K562 (cell line): ENCODE measurements at regions not wholly inside any gene's neighbourhood (a gene's known extent, or its start where the extent isn't known, plus 50 kb on each side); places are given as distances from the start of the nearest gene placed in this dataset.

Source experiments
- ATAC-seq: fragments of 200-7000 bp; cut with Tn5 transposase; 3 replicates; pipeline ENCODE4 v1.9.1; 2020; ENCODE audit warnings: moderate library complexity
- BruUV-seq: library from RNA; stranded (reverse); fragments of 400-500 nt; replicated peaks from 2 replicates; lab custom pipeline; 2021; lab: Mats Ljungman, UMichigan
- CTCF ChIA-PET: fragments of 300-600 bp; formaldehyde crosslinking; extraction: SDS; loops from one replicate; lab custom pipeline; 2021; ENCODE audit warnings: low intra/inter-chr PET ratio; lab: Yijun Ruan, JAX
- POLR2A ChIA-PET: fragments of 300-600, 350-650 bp; sonication (Branson Sonifier 250); formaldehyde crosslinking; extraction: SDS; loops from one replicate; lab custom pipeline; 2021; ENCODE audit warnings: antibody characterized with exemption, inconsistent platforms; lab: Yijun Ruan, JAX
- DNase-seq, 4 experiments: peaks; one replicate each; pipeline versions ENCODE4 v3.0.0 to v3.0.0-alpha.2; 2011 to 2018; ENCODE audit warnings: low spot score in 3 of 4, mixed read lengths in 3 of 4; ENCODE audit errors: extremely low read depth in 1 of 4
- FAIRE-seq: peaks from 2 replicates; lab custom pipeline; 2011; peaks lifted over from hg19 to GRCh38; lab: Jason Lieb, UNC
- H2AFZ ChIP-seq: 2 replicates; pipeline ENCODE4 v1.6.0; 2011; ENCODE audit warnings: low read depth, low read length, control low read depth, inconsistent platforms
- H3K27ac ChIP-seq: fragments of 200-600 bp; 3 replicates; pipeline ENCODE4 v1.8.0; 2011; ENCODE audit warnings: low read depth, mild to moderate bottlenecking, control low read depth, inconsistent platforms, low read length, moderate library complexity, mixed read lengths; ENCODE audit errors: extremely low read depth
- H3K27me3 ChIP-seq, 2 experiments: fragments of 300-600 bp in 1 of 2; 2 replicates in 1 of 2; 3 replicates in 1 of 2; pipeline versions ENCODE4 v1.6.0 to v1.8.0; 2011; ENCODE audit warnings: inconsistent platforms in 2 of 2, low read length in 2 of 2, mild to moderate bottlenecking in 1 of 2, mixed read lengths in 1 of 2, moderate library complexity in 1 of 2; ENCODE audit not compliant: control insufficient read depth in 2 of 2, insufficient read depth in 2 of 2
- H3K36me3 ChIP-seq: fragments of 300-600 bp; 3 replicates; pipeline ENCODE4 v1.8.0; 2011; ENCODE audit warnings: mild to moderate bottlenecking, low read length, inconsistent platforms; ENCODE audit not compliant: control insufficient read depth, insufficient read depth
- H3K4me1 ChIP-seq, 2 experiments: fragments of 200-600 bp in 1 of 2; replicated peaks in 1 of 2; 2 replicates in 1 of 2; 3 replicates in 1 of 2; pipeline versions ENCODE4 v1.5.1 to v1.8.0; 2011; ENCODE audit warnings: inconsistent platforms in 2 of 2, low read length in 2 of 2, mild to moderate bottlenecking in 1 of 2, mixed read lengths in 1 of 2, moderate library complexity in 1 of 2; ENCODE audit not compliant: control insufficient read depth in 2 of 2, insufficient read depth in 2 of 2
- H3K4me2 ChIP-seq: 2 replicates; pipeline ENCODE4 v1.6.1; 2011; ENCODE audit warnings: low read length, control low read depth, inconsistent platforms, mixed read lengths; ENCODE audit not compliant: insufficient read depth
- H3K4me3 ChIP-seq: fragments of 200-600 bp; sonication (generic), shearing (Covaris generic); 2 replicates; pipeline ENCODE4 v1.5.1; 2016; ENCODE audit warnings: control low read depth, inconsistent platforms
- H3K79me2 ChIP-seq: fragments of 200-600 bp; 3 replicates; pipeline ENCODE4 v1.8.0; 2011; ENCODE audit warnings: low read length, inconsistent platforms; ENCODE audit not compliant: control insufficient read depth, insufficient read depth
- H3K9ac ChIP-seq, 2 experiments: 2 replicates each; pipeline versions ENCODE4 v1.6.0 to v1.6.1; 2011; ENCODE audit warnings: low read depth in 2 of 2, low read length in 2 of 2, control low read depth in 1 of 2, inconsistent platforms in 1 of 2, mild to moderate bottlenecking in 1 of 2, mixed read lengths in 1 of 2; ENCODE audit not compliant: insufficient read depth in 1 of 2
- H3K9me1 ChIP-seq: one replicate; pipeline ENCODE4 v1.6.0; 2011; ENCODE audit warnings: inconsistent platforms, mild to moderate bottlenecking, low read length, moderate library complexity; ENCODE audit not compliant: control insufficient read depth, insufficient read depth
- H3K9me3 ChIP-seq: replicated peaks from 2 replicates; pipeline ENCODE4 v1.5.1; 2011; ENCODE audit warnings: low read depth, low read length, inconsistent platforms; ENCODE audit not compliant: control insufficient read depth, insufficient read depth
- H4K20me1 ChIP-seq: replicated peaks from 2 replicates; pipeline ENCODE4 v1.6.1; 2011; ENCODE audit warnings: low read length, inconsistent platforms, mixed read lengths; ENCODE audit not compliant: control insufficient read depth, insufficient read depth
- L3MBTL2 ChIP-seq: fragments of 450-650 bp; IDR thresholded peaks from 2 replicates; pipeline ENCODE4 v1.6.1; 2016; ENCODE audit warnings: mild to moderate bottlenecking, moderate library complexity
- MED1 ChIP-seq: sonication (generic); formaldehyde crosslinking; IDR thresholded peaks from 2 replicates; pipeline ENCODE4 v1.8.1; 2023; ENCODE audit warnings: missing genetic modification reagents, borderline replicate concordance
- MGA ChIP-seq: fragments of 450-650 bp; IDR thresholded peaks from 2 replicates; pipeline ENCODE4 v1.6.1; 2016; ENCODE audit warnings: mild to moderate bottlenecking, moderate library complexity
- NFYB ChIP-seq: IDR thresholded peaks from 2 replicates; pipeline ENCODE4 v1.6.1; 2011; ENCODE audit warnings: mild to moderate bottlenecking, moderate library complexity; ENCODE audit not compliant: insufficient read length; ENCODE audit errors: extremely low read depth
- NR2C1 ChIP-seq, 2 experiments: fragments of 450-650 bp; IDR thresholded peaks; 2 replicates each; pipeline ENCODE4 v1.6.1; 2017; ENCODE audit warnings: mild to moderate bottlenecking in 2 of 2, antibody characterized with exemption in 1 of 2, inconsistent platforms in 1 of 2, missing compliant biosample characterization in 1 of 2, missing genetic modification characterization in 1 of 2
- POLR2AphosphoS2 ChIP-seq: IDR thresholded peaks from 2 replicates; pipeline ENCODE4 v1.6.1; 2012; ENCODE audit warnings: low read length, improper control_type of control experiment
- SMAD2 ChIP-seq: fragments of 150-350 bp; IDR thresholded peaks from 2 replicates; pipeline ENCODE4 v1.6.1; 2014; ENCODE audit warnings: low read depth, mild to moderate bottlenecking, low read length
- SMAD4 ChIP-seq: fragments of 250-450 bp; sonication (Bioruptor Pico); conservative IDR thresholded peaks from 2 replicates; pipeline ENCODE4 v1.8.0; 2021; ENCODE audit warnings: inconsistent platforms, mild to moderate bottlenecking, moderate library complexity
- ZNF696 ChIP-seq: fragments of 250-450 bp; sonication (Bioruptor Pico); conservative IDR thresholded peaks from 2 replicates; pipeline ENCODE4 v1.4.0; 2020; ENCODE audit warnings: mild to moderate bottlenecking, moderate library complexity
- WGBS: fragments of 100-300 bp; shearing (Covaris generic); methylation state at CpG from one replicate; pipeline ENCODE4 v1.1.6; 2016; ENCODE audit warnings: low coverage, mixed read lengths; ENCODE audit not compliant: insufficient coverage; ENCODE audit errors: missing lambda C conversion rate; 5-methylcytosine and 5-hydroxymethylcytosine counted together
- in situ Hi-C: fragments of 300-500 bp; cut with MboI; formaldehyde crosslinking; loops from 4 replicates; pipeline ENCODE4 v1.15.0; 2018; ENCODE audit warnings: inconsistent platforms, mixed read lengths
- intact Hi-C: fragments of 100-400 bp; cut with micrococcal nuclease; formaldehyde crosslinking; loops from 2 replicates; pipeline ENCODE4 v1.14.2; 2022
- TF ChIP-seq, protein P1 (sequence below), 3 experiments: IDR thresholded peaks in 2 of 3; conservative IDR thresholded peaks in 1 of 3; 2 replicates each; pipeline ENCODE4 v1.5.1; 2011 to 2012; ENCODE audit warnings: low read length in 3 of 3, mild to moderate bottlenecking in 3 of 3, control low read depth in 2 of 3, improper control_type of control experiment in 1 of 3, inconsistent platforms in 1 of 3, low read depth in 1 of 3, mixed read lengths in 1 of 3, moderate library complexity in 1 of 3; ENCODE audit not compliant: insufficient read depth in 2 of 3

DNA sequence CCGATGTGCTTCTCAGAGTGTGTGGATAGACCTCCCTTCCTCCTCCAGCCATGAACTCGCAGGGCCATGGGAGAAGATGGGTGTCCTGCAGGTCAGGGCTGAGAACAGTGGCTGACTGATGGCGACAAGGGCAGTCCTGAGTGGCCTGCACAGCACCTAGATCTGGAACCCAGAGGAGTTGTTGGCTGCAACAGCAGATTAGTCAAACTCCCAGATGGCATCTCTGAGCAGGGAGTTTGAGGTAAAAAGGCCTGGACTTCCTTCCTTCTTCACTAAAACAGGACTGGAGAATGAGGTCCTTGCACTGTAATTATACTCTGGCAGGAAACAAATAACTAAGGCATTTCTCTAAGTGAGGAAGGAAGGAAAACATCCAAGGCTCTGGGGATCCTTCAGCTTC, 160.8 kb downstream of the MYCN start:
- H3K9me1 ChIP-seq = no peaks in the 10 kb centered on the region
- no peaks in the 10 kb centered on the region for H3K4me1 ChIP-seq
- H3K27me3 ChIP-seq = peaks cover 2 to 17% of the 10 kb centered on the region in 2 experiments; a peak in 4 of 5 replicates
- no peaks in the 10 kb centered on the region for H3K36me3 ChIP-seq
- ChIA-PET POLR2A (interaction anchor here (0.7 kb wide), 1 partner anchor 35 kb away, joined by 3 read pairs; no protein-coding TSS in a partner anchor), CTCF (no interaction called here)
- no peak overlapping the region for H3K27ac ChIP-seq
- H3K4me3 ChIP-seq = no peak overlapping the region
- no peak overlapping the region for H3K9ac ChIP-seq
- in situ Hi-C loops = no loop called here
- no peaks in the 10 kb centered on the region for H3K79me2 ChIP-seq
- H3K9me3 ChIP-seq = no peaks in the 10 kb centered on the region
- DNase-seq (no peak), ATAC-seq (no peak), FAIRE-seq (no peak)
- WGBS = 0% methylated on average over 3 of the region's 3 CpGs
- intact Hi-C loops = no loop called here
- no peak overlapping the region for H2AFZ ChIP-seq
- H4K20me1 ChIP-seq = no peaks in the 10 kb centered on the region
- BruUV-seq = no TSS peak
- H3K4me2 ChIP-seq = no peak overlapping the region
- TF ChIP-seq MED1 = no peak
- no peak for TF ChIP-seq L3MBTL2
- no peak for TF ChIP-seq NFYB
- TF ChIP-seq SMAD4 (CRISPR knock-in tag) = no peak
- TF ChIP-seq MGA = no peak
- TF ChIP-seq, protein P1, sequence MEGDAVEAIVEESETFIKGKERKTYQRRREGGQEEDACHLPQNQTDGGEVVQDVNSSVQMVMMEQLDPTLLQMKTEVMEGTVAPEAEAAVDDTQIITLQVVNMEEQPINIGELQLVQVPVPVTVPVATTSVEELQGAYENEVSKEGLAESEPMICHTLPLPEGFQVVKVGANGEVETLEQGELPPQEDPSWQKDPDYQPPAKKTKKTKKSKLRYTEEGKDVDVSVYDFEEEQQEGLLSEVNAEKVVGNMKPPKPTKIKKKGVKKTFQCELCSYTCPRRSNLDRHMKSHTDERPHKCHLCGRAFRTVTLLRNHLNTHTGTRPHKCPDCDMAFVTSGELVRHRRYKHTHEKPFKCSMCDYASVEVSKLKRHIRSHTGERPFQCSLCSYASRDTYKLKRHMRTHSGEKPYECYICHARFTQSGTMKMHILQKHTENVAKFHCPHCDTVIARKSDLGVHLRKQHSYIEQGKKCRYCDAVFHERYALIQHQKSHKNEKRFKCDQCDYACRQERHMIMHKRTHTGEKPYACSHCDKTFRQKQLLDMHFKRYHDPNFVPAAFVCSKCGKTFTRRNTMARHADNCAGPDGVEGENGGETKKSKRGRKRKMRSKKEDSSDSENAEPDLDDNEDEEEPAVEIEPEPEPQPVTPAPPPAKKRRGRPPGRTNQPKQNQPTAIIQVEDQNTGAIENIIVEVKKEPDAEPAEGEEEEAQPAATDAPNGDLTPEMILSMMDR (IDR thresholded peaks at IDR 0.05 in 2 of 3, conservative IDR thresholded peaks at IDR 0.05 in 1 of 3; ENCODE audit: insufficient read depth in 2 of 3, low read depth in 1 of 3, low read length in 3 of 3) = no peak
- no peak for TF ChIP-seq ZNF696
- TF ChIP-seq NR2C1 (IDR thresholded peaks at IDR 0.05) = no peak
- no peak for TF ChIP-seq NR2C1 (tag; IDR thresholded peaks at IDR 0.05)
- no peak for TF ChIP-seq SMAD2
- TF ChIP-seq POLR2AphosphoS2 = no peak
